B cell (primary cell): ENCODE measurements at regions not wholly inside any gene's neighbourhood (a gene's known extent, or its start where the extent isn't known, plus 50 kb on each side); places are given as distances from the start of the nearest gene placed in this dataset.

Experiments used
- ATAC-seq: fragments of 200-7000 bp; cut with Tn5 transposase; one replicate; pipeline ENCODE4 v1.10.0; 2021; ENCODE audit warnings: low read depth, mild to moderate bottlenecking, moderate number of reproducible peaks, moderate library complexity
- CTCF ChIA-PET: fragments of 350-600 bp; sonication (Branson Sonifier 250); formaldehyde crosslinking; loops from one replicate; lab custom pipeline; 2021; ENCODE audit warnings: antibody characterized with exemption, inconsistent platforms; lab: Charles Lee
- POLR2A ChIA-PET: fragments of 350-600 bp; sonication (Branson Sonifier 250); formaldehyde crosslinking; loops from one replicate; lab custom pipeline; 2021; ENCODE audit warnings: antibody characterized with exemption; lab: Charles Lee
- DNase-seq: peaks from one replicate; pipeline ENCODE4 v3.0.0; 2013
- H2AFZ ChIP-seq: 2 replicates; pipeline ENCODE4 v1.6.1; 2012; ENCODE audit warnings: mild to moderate bottlenecking, low read depth, low read length; ENCODE audit not compliant: insufficient read depth, poor library complexity, severe bottlenecking
- H3K27ac ChIP-seq, 2 donors: 1 replicate in 1 of 2; 2 replicates in 1 of 2; pipeline ENCODE4 v1.5.1; 2012 to 2013; ENCODE audit warnings: low read length in 2 of 2, mild to moderate bottlenecking in 2 of 2, moderate library complexity in 1 of 2
- H3K27me3 ChIP-seq, 4 experiments: fragments of 200-600 bp in 1 of 4; sonication (generic) in 1 of 4; replicated peaks in 1 of 4; 1 replicate in 2 of 4; 2 replicates in 2 of 4; pipeline versions ENCODE4 v1.6.1 to v1.7.0; 2013 to 2016; ENCODE audit warnings: low read length in 3 of 4, mild to moderate bottlenecking in 2 of 4, mixed read lengths in 1 of 4, moderate library complexity in 1 of 4; ENCODE audit not compliant: insufficient read depth in 4 of 4, control insufficient read depth in 3 of 4; ENCODE audit errors: control extremely low read depth in 1 of 4
- H3K36me3 ChIP-seq, 2 experiments: replicated peaks in 1 of 2; 1 replicate in 1 of 2; 2 replicates in 1 of 2; pipeline versions ENCODE4 v1.6.1 to v1.7.1; 2013; ENCODE audit warnings: low read length in 1 of 2; ENCODE audit not compliant: insufficient read depth in 2 of 2, control insufficient read depth in 1 of 2; ENCODE audit errors: control extremely low read depth in 1 of 2, extremely low read depth in 1 of 2
- H3K4me1 ChIP-seq, 2 donors: fragments of 200-600 bp in 1 of 2; sonication (generic) in 1 of 2; 1 replicate in 1 of 2; 2 replicates in 1 of 2; pipeline versions ENCODE4 v1.5.1 to v1.6.1; 2013 to 2017; ENCODE audit warnings: low read length in 2 of 2; ENCODE audit not compliant: control insufficient read depth in 2 of 2, insufficient read depth in 2 of 2
- H3K4me2 ChIP-seq: replicated peaks from 2 replicates; pipeline ENCODE3; 2012; ENCODE audit warnings: mild to moderate bottlenecking, low read depth, low read length; ENCODE audit not compliant: poor library complexity, severe bottlenecking
- H3K4me3 ChIP-seq, 5 experiments: fragments of 200-600 bp in 1 of 5; sonication (generic) in 1 of 5; 1 replicate in 3 of 5; 2 replicates in 2 of 5; pipeline versions ENCODE4 v1.5.1 to v1.7.0; 2011 to 2016; ENCODE audit warnings: low read length in 4 of 5, mild to moderate bottlenecking in 4 of 5, low read depth in 2 of 5, control low read depth in 1 of 5, moderate library complexity in 1 of 5; ENCODE audit not compliant: insufficient read depth in 1 of 5; ENCODE audit errors: control extremely low read depth in 1 of 5, extremely low read depth in 1 of 5
- H3K79me2 ChIP-seq: fragments of 200-600 bp; sonication (generic); one replicate; pipeline ENCODE4 v1.6.0; 2016; ENCODE audit warnings: low read length; ENCODE audit not compliant: control insufficient read depth, insufficient read depth
- H3K9ac ChIP-seq: fragments of 200-600 bp; sonication (generic); 2 replicates; pipeline ENCODE4 v1.6.1; 2017; ENCODE audit warnings: mild to moderate bottlenecking, low read length, moderate library complexity
- H3K9me3 ChIP-seq, 3 donors: one replicate each; pipeline versions ENCODE4 v1.6.1 to v1.7.1; 2013; ENCODE audit warnings: low read length in 2 of 3; ENCODE audit not compliant: control insufficient read depth in 2 of 3, insufficient read depth in 1 of 3; ENCODE audit errors: control extremely low read depth in 1 of 3
- H4K20me1 ChIP-seq: 2 replicates; pipeline ENCODE4 v1.6.0; 2012; ENCODE audit warnings: mild to moderate bottlenecking, low read length; ENCODE audit not compliant: insufficient read depth, control insufficient read depth, poor library complexity, severe bottlenecking
- H3K27ac Mint-ChIP-seq: one replicate; pipeline ENCODE4 v1.8.0; 2021; ENCODE audit warnings: mixed read lengths
- H3K27me3 Mint-ChIP-seq: one replicate; pipeline ENCODE4 v1.8.0; 2021; ENCODE audit warnings: mixed read lengths
- H3K4me1 Mint-ChIP-seq: one replicate; pipeline ENCODE4 v1.8.0; 2021; ENCODE audit warnings: mixed read lengths
- H3K4me3 Mint-ChIP-seq: one replicate; pipeline ENCODE4 v1.8.0; 2021; ENCODE audit warnings: mixed read lengths
- H3K9me3 Mint-ChIP-seq: one replicate; pipeline ENCODE4 v1.8.0; 2022; ENCODE audit warnings: mixed read lengths; ENCODE audit not compliant: insufficient read depth
- EZH2 ChIP-seq: IDR thresholded peaks from 2 replicates; pipeline ENCODE4 v1.6.1; 2012; ENCODE audit warnings: borderline replicate concordance, low read depth, mild to moderate bottlenecking, moderate library complexity, low read length; ENCODE audit not compliant: insufficient read depth, poor library complexity, severe bottlenecking
- WGBS: methylation state at CpG from one replicate; pipeline ENCODE4 v1.1.5; 2013; ENCODE audit warnings: missing lambda C conversion rate; ENCODE audit not compliant: insufficient coverage; 5-methylcytosine and 5-hydroxymethylcytosine counted together
- intact Hi-C: fragments of 100-400 bp; cut with micrococcal nuclease; formaldehyde crosslinking; loops from one replicate; pipeline ENCODE4 v1.10.0; 2022
- TF ChIP-seq, protein P1 (sequence below): fragments of 200-600 bp; IDR thresholded peaks from one replicate; pipeline ENCODE4 v1.8.0; 2022; ENCODE audit warnings: antibody characterized with exemption, mild to moderate bottlenecking

GRCh38 chr14:99004112-99004511 lies 267.9 kb downstream of the BCL11B start:
- no peak for TF ChIP-seq EZH2
- TF ChIP-seq, protein P1, sequence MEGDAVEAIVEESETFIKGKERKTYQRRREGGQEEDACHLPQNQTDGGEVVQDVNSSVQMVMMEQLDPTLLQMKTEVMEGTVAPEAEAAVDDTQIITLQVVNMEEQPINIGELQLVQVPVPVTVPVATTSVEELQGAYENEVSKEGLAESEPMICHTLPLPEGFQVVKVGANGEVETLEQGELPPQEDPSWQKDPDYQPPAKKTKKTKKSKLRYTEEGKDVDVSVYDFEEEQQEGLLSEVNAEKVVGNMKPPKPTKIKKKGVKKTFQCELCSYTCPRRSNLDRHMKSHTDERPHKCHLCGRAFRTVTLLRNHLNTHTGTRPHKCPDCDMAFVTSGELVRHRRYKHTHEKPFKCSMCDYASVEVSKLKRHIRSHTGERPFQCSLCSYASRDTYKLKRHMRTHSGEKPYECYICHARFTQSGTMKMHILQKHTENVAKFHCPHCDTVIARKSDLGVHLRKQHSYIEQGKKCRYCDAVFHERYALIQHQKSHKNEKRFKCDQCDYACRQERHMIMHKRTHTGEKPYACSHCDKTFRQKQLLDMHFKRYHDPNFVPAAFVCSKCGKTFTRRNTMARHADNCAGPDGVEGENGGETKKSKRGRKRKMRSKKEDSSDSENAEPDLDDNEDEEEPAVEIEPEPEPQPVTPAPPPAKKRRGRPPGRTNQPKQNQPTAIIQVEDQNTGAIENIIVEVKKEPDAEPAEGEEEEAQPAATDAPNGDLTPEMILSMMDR: no peak
- no peaks in the 10 kb centered on the region for H3K27me3 Mint-ChIP-seq
- H3K9me3 Mint-ChIP-seq: peaks cover 4% of the 10 kb centered on the region
- no CpG with 5 or more reads among the region's 3 CpGs for WGBS
- Histone ChIP-seq H3K27ac (no peak overlapping the region), H3K4me1 (no peaks in the 10 kb centered on the region), H3K9ac (no peak overlapping the region), H3K36me3 (no peaks in the 10 kb centered on the region), H2AFZ (no peak overlapping the region), H4K20me1 (no peaks in the 10 kb centered on the region), H3K9me3 (peaks cover 0 to 33% (median 0%) of the 10 kb centered on the region in 3 donors), H3K27me3 (no peaks in the 10 kb centered on the region), H3K4me3 (no peak overlapping the region), H3K79me2 (no peaks in the 10 kb centered on the region), H3K4me2 (no peak overlapping the region)
- POLR2A ChIA-PET: no interaction called here
- H3K27ac Mint-ChIP-seq: no peak overlapping the region
- H3K4me3 Mint-ChIP-seq: no peak overlapping the region
- H3K4me1 Mint-ChIP-seq: no peaks in the 10 kb centered on the region
- ATAC-seq (no peak), DNase-seq (no peak)
- CTCF ChIA-PET: no interaction called here
- intact Hi-C loops: no loop called here

GRCh38 chr14:99006276-99006675 lies 265.7 kb downstream of the BCL11B start:
- Histone ChIP-seq H3K27ac (no peak overlapping the region), H2AFZ (no peak overlapping the region), H4K20me1 (no peaks in the 10 kb centered on the region), H3K9ac (no peak overlapping the region), H3K4me2 (no peak overlapping the region), H3K27me3 (no peaks in the 10 kb centered on the region), H3K4me1 (no peaks in the 10 kb centered on the region), H3K36me3 (no peaks in the 10 kb centered on the region), H3K4me3 (no peak overlapping the region), H3K79me2 (no peaks in the 10 kb centered on the region), H3K9me3 (peaks cover 0 to 33% (median 0%) of the 10 kb centered on the region in 3 donors)
- Mint-ChIP-seq H3K27me3 (no peaks in the 10 kb centered on the region), H3K9me3 (peaks cover 4% of the 10 kb centered on the region), H3K27ac (no peak overlapping the region), H3K4me3 (no peak overlapping the region), H3K4me1 (no peaks in the 10 kb centered on the region)
- TF ChIP-seq EZH2: no peak
- TF ChIP-seq, protein P1: no peak
- WGBS: no CpG with 5 or more reads among the region's 5 CpGs
- intact Hi-C loops: no loop called here
- ATAC-seq (no peak), DNase-seq (no peak)
- POLR2A ChIA-PET: no interaction called here
- CTCF ChIA-PET: no interaction called here
